GM12872 (cell line): ENCODE measurements at regions not wholly inside any gene's neighbourhood (a gene's known extent, or its start where the extent isn't known, plus 50 kb on each side); places are given as distances from the start of the nearest gene placed in this dataset.

Source experiments
- TF ChIP-seq, protein P1 (sequence below): IDR thresholded peaks from 3 replicates; pipeline ENCODE4 v1.5.1; 2011; ENCODE audit warnings: low read depth, mild to moderate bottlenecking, low read length, moderate library complexity; ENCODE audit not compliant: insufficient read depth

DNA sequence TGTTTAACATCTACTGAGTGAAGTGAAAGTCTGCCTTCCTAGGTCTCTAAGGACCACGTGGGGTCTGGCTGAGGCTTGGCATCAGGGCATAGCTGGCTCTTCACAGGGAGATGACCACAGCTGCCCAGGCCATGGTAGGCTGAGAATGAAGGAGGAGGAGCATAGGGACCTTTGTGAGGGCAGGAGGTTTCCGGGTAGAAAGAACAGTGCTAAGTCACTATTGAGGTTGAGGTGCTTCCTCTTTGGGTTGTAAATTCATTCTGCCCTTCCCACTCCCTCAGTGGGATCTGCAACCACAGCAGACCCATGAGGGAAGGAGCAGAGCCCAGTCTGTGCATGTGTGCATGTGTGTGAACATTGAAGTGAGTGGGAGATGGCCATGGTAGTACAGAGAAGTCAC is 909.6 kb downstream of the VRK1 start:
- TF ChIP-seq, protein P1, sequence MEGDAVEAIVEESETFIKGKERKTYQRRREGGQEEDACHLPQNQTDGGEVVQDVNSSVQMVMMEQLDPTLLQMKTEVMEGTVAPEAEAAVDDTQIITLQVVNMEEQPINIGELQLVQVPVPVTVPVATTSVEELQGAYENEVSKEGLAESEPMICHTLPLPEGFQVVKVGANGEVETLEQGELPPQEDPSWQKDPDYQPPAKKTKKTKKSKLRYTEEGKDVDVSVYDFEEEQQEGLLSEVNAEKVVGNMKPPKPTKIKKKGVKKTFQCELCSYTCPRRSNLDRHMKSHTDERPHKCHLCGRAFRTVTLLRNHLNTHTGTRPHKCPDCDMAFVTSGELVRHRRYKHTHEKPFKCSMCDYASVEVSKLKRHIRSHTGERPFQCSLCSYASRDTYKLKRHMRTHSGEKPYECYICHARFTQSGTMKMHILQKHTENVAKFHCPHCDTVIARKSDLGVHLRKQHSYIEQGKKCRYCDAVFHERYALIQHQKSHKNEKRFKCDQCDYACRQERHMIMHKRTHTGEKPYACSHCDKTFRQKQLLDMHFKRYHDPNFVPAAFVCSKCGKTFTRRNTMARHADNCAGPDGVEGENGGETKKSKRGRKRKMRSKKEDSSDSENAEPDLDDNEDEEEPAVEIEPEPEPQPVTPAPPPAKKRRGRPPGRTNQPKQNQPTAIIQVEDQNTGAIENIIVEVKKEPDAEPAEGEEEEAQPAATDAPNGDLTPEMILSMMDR, result no peak

DNA sequence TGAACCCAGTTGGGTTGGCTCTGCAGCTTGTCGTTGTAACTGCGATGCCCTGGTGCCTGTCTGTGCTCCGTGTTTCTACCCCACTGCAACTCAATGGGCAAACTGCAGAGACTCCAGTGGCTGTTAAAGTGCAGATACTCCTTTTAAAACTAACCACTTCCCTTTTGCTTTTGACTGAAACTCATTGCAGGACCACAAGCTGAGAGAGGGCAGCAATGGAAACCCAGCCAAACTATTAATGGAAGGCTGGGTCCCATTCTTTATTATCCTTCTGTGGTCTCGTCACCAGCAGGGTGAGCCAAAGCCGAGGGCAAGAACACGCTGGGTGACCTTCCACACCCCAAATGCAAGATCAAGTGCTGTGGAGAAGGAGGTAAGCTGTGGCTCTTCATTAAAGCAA is 910.4 kb downstream of the VRK1 start:
- TF ChIP-seq, protein P1, result no peak

DNA sequence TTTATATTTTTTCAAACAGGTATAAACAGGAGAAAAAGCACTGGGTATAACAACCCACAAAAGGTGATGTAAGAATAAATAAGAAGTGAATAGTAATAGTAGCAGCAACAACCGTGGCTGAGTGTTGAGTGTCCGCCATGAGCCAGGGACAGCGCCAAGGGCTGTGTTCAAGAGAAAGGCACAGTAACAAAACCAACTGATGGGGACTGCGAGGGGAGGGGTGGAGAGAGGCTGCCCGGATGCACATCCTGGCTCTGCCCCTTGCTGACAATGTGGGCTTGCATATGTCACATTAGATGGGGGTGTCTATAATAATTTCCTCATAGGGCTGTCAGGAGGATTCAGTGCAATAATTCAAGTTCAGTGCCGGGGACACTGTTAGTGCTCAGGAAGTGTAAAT is 912.4 kb downstream of the VRK1 start:
- TF ChIP-seq, protein P1, result no peak

DNA sequence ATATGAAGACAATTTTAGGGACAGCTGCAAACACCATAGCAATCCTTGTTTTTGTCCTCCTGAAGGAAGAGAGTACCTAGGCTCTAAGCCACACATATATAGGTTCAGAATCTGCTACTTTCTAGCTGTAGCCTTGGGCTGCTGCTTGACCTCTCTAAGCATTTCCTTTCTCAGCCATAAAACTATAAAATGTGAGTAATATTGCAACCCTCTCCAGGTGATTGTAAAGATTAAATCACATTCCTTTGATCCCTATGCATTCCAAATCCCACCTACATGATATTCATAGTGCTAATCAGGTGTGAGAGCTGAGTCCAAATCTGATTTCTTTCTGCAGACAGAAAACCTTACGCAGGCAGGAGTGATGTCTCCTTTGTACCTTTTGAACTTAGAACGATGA is 913.5 kb downstream of the VRK1 start:
- TF ChIP-seq, protein P1, result no peak

DNA sequence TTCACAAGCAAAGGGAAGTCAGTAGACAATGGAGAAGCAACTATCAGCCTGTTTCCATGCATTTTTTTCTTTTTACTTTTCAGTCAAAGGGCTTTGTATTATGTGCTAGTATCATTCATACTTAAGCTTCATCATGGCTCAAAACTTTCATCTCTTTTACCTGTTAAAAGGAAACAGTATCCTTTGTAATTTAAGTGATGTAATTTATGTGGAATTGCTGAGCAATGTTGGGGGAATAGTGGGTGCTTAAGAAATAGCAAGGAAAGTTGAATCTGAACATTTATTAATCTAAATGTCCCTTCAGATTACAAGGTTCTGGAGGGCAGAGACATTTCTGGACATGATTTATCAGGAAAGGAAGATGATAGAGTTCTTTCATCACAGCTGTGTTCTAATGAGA is 915.3 kb downstream of the VRK1 start:
- TF ChIP-seq, protein P1, result no peak

DNA sequence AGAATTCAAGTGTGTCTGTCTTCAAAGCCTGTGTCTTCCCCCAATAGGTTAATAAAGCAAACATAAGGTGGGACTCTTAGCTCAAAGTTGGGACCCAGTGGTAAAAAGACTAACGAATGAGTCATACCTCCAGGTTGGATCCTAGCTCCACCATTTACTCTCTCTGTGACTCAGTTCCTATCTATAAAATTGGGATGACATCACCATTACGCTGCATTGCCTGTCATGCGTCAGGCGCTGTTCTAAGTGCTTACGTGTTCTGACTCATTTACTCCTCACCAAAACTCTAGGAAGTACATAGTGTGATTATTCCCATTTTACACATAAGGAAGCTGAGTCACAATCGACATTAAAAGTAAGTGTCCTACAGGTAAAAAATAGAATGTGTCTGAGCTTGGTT is 915.8 kb downstream of the VRK1 start:
- TF ChIP-seq, protein P1, result no peak

DNA sequence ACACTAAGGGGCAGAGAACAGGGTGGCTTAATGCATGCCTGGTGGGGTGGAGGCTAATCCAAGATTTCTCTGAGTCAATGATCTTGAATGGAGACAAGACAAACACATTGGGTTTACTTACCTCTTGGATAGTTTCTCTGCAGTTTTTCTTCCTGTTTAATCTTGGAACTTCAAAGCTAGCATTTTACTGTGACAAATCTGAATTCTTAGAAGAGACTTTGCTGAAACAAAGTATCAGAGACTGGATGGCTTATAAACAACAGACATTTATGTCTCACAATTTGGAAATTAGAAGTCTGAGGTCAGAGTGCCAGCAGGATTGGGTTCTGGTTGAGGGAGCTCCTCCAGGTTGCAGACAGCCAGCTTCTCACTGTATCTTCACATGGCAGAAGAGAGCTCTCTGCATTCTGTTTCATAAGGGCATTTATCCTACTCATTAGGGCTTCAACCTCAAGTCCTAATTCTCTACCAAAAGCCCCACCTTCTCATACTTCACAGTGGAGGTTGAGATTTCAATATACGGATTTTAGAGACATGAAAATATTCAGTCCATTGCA is 921.8 kb downstream of the VRK1 start:
- TF ChIP-seq, protein P1, result no peak
